SIG-M5 treated with dmso at 0.1 percent for 504 hours (cell line): ENCODE measurements at regions not wholly inside any gene's neighbourhood (a gene's known extent, or its start where the extent isn't known, plus 50 kb on each side); places are given as distances from the start of the nearest gene placed in this dataset.
"Not testable (repeated sequence)": the region's sequence is repeated elsewhere in the genome, so short reads cannot be mapped to it uniquely, and the experiment has no call there.

ENCODE experiments used
- DNase-seq: peaks from one replicate; lab custom pipeline; 2025; ENCODE audit not compliant: unreplicated experiment; lab: John Stamatoyannopoulos, UW

DNA sequence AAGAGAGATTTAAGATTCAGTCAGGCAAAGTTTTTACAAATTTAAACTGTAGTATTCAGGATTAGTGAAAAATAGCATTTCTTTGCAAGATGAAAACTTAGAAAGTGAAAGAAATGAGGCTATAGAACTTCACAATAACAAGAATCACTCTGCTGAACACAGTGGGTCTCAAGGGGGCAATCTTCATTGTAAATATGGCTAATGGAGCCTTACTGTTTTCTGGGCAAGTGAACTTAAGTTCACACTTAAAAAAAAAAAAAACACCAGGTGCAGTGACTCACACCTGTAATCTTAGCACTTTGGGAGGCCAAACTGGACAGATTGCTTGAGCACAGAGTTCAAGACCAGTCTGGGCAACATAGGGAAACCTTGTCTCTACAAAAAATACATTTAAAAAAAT, 175.9 kb upstream of the SNX2 start:
- no peak for DNase-seq

DNA sequence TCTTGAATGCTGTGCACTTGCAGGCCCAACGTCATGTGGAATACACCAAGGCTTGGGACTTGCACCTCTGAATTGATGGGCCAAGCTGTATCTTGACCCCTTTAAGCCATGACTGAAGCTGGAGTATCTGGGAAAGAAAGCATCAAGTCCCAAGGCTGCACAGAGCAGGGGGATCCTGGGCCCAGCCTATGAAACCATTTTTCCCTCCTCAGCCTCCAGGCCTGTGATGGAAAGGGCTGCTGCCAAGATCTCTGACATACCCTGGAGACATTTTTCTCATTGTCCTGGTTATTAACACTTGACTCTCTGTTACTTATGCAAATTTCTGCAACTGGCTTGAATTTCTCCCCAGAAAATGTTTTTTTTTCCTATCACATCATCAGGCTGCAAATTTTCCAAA, 174.0 kb upstream of the SNX2 start:
- DNase-seq = no peak

DNA sequence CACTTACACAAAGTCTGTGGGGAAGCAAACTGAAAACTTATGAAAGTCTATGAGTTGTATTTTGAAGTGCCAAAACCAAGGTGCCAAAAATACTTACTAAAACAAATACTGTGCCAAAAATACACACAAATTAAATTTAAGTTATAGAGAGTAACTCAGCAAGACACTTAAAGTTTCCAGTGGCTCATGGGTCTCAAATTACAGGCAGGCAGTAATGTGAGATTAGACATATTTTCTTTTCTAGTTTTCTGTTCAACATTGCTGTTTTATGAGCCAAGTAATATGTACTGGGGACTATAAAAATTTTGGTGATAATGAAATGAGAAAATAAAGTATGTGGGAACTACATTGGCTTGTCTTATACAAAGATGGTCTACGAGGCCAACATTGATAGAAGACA, 172.2 kb upstream of the SNX2 start:
- no peak for DNase-seq

DNA sequence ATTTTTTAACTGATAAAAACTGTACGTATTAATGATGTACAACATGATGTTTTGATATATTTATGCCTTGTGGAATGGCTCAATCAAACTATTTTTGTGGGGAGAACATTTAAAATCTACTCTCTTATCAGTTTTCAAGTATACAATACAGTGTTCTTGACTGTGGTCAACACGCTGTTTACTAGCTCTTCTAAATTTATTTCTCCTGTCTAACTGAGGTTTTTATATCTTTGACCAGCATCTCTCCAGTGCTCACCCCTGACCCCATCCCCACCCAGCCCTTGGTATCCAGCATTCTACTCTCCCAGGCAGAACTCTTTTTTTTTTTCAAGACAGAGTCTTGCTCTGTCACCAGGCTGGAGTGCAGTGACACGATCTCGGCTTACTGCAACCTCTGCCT, 169.6 kb upstream of the SNX2 start:
- DNase-seq = no peak

GRCh38 chr5:122607818-122608217, 167.1 kb upstream of the SNX2 start:
- DNase-seq = no peak

DNA sequence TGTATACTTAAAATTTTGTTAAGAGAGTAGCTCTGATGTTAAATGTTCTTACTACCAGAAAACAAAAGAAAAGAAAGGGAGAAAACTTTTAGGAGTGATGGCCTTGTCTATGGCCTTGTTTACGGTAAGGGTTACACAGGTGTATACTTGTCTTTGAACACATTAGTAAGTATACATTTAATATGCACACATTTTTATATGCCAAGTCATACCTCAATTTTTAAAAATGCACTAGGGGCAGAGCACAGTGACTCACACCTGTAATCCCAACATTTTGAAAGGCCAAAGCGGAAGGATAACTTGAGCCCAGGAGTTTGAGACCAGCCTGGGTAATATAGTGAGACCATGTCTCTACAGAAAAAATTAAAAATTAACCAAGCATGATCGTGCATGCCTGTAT, 166.7 kb upstream of the SNX2 start:
- no peak for DNase-seq

DNA sequence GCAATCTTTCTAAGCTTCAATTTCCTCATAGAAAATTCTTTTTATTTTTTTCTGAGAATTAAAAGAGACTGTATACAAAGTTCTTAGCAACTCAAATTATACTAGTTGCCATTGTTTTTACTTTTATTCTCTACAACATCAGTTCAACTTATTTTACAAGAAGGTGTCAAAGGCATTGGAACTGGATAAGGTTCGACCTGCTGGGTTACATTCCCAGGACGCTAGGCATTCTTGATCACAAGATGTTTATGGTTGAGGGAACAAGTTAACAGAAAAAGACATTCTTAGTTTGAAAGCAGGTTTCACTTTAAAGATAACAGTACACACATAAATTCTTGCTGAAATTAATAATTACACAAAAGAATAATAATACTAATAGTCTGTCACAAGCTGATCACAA, 163.5 kb upstream of the SNX2 start:
- no peak for DNase-seq

DNA sequence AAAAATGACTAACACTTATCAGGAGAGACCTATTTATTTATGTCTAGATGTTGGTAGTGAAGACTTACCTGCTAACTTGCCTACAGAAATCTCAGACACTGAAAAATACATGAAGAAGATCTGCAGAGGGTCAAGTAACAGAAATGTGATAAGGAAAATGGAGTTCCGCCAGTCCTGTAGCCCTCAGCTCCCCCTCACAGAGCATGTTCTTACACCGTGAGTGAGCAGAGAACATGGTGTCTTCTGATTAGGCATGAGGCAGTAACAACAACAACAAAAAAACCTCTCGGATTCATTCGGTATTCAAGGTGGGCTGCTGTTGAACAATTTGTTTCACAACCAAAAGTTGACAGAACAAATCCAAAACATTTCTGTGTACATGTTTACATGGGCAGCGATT, 162.0 kb upstream of the SNX2 start:
- DNase-seq = no peak

DNA sequence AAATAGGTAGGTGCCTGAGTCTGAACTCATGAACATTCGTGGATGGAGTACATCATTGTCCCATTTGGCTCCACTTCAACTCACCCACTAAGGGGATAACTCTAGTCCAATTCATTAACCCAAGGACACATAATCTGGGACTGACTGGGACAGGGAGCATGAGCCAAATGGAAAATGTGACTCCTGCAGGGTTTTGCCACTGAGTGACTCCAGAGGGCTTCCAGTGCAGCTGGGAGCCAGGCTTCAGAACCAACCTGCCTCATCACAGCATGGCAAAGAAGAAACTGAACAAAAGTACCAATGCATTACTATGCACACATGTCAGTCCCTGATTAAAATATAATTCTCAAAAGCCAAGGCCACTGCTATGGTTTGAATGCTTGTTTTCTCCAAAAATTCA, 159.7 kb upstream of the SNX2 start:
- DNase-seq = no peak

DNA sequence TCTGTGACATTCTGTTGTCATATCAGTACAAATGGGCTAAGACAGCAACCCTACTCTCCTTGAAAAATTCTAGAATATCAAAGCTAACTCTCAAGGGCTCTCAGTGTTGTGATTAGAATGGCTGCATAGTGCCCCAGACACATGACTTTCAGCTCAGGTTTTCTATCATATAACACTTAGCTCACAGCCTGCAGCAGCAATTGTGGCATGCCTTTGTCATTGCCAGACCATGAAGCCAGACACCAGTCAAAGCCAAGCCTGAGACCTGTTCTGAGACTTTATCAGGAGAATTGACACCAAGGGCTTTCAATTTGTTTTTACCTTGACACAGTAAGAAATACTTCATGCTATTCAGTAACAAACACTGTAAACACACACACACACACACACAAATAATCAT, 159.0 kb upstream of the SNX2 start:
- no peak for DNase-seq

- not testable (repeated sequence) for DNase-seq
Measured at GRCh38 chr5:122618046-122618445, 156.8 kb upstream of the SNX2 start.

- DNase-seq = not testable (repeated sequence)
Measured at GRCh38 chr5:122620768-122621167, 154.1 kb upstream of the SNX2 start.

DNA sequence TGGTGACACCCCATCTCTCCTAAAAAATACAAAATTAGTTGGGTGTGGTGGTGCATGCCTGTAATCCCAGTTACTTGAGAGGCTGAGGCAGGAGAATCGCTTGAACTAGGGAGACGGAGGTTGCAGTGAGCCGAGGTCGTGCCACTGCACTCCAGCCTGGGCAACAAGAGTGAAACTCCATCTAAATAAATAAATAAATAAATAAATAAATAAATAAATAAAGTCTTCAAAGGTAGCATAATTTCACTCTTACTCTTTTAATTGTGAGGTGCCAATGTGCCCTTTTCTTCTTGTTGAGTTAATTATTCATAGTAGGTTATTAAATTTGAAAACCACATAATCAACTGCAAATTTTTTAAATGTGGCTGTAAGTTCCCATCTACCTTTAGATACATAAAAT, 146.2 kb upstream of the SNX2 start:
- DNase-seq = not testable (repeated sequence)

- DNase-seq = no peak
Measured at GRCh38 chr5:122629121-122629677, 145.7 kb upstream of the SNX2 start.

GRCh38 chr5:122638581-122638980, 136.3 kb upstream of the SNX2 start:
- no peak for DNase-seq

GRCh38 chr5:122639033-122639432, 135.8 kb upstream of the SNX2 start:
- DNase-seq = no peak

DNA sequence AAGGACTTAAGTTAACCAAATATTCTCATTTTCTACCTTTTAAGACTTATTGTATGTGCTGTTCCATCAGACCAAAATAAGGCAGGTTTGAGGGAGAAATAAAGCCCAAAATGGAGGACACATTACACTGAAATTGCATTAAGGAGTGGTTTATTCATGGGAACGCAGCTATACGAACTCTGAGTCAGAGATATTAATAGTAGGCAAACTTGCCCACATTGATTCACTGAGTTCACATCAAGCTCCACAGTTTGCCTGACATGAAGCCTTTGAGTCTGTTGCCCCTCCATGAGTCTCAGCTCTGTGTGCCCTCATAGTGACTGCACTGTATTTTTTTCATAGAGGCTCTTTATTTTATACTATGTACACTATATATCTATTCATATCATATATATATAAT, 135.0 kb upstream of the SNX2 start:
- DNase-seq = no peak

DNA sequence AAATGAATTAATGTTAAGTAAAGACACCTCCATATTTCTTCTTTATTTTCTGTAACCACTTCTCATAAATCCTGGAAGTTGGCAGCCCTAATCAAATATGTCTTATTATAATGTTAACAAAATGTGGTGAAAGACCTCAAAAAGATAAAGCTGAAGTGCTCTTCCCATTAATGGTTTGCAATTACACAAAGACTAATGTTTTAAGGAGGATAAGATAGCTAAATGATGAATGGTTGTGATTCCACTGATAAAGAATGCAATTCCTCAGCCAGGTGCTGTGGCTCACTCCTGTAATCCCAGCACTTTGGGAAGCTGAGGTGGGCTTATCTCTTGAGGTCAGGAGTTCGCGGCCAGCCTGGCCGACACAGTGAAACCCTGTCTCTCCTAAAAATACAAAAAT, 125.8 kb upstream of the SNX2 start:
- DNase-seq = no peak

GRCh38 chr5:122653087-122654017, 121.5 kb upstream of the SNX2 start:
- no peak for DNase-seq

DNA sequence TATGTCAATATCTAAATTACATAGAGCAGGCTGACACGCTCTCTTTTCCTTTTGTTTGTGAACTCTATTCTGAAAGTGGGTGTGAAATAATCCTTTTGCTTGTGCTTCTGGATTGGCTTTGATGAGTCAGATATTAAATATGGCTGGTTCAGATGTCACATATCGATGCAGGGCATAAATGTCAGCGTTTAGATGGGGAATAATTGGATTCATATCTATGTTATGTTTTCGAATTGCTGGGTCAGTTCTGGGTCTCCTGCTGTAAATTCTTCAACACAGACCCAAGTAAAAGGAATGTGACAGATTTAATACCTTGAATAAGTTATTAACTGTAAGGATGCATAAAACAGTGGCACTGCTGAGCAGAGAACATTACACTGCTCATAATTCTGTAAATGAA, 118.7 kb upstream of the SNX2 start:
- no peak for DNase-seq

- no peak for DNase-seq
Measured at GRCh38 chr5:122656577-122656976, 118.3 kb upstream of the SNX2 start.

DNA sequence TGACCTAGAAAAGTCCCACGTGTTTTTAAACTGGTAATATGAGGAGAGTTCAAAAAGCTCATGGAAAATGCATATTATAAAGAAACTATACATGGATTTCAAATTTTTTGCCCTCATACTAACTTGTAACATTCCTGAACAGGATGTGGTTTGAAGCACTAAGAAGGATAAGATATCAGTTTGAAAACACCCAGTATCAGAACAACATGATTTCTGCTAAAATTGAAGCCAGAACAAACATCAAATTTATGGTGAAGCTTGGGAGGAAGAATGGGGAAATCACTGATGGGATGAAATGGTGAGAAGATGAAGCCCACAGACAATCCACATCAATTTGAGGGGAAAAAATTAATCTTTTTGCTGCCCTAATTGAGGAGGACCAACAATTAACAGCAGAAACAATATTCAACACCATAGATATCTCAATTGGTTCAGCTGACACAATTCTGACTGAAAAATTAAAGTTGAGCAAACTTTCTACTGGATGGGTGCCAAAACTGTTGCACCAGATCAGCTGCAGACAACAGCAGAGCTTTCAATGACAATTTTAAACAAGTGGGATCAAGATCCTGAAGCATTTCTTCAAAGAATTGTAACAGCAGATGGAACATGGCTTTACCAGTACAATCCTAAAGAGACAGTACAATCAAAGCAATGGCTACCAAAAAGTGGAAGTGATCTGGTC, 113.2 kb upstream of the SNX2 start:
- no peak for DNase-seq
